Colonic mucosa (tissue), 4 donors: ENCODE measurements at regions not wholly inside any gene's neighbourhood (a gene's known extent, or its start where the extent isn't known, plus 50 kb on each side); places are given as distances from the start of the nearest gene placed in this dataset.

Experiments used
- DNase-seq: peaks from one replicate; pipeline ENCODE4 v3.0.0-alpha.2; 2020
- H3K27ac ChIP-seq: fragments of 200-600 bp; one replicate; pipeline ENCODE4 v1.8.0; 2021
- H3K27me3 ChIP-seq: fragments of 200-600 bp; one replicate; pipeline ENCODE4 v1.8.0; 2021
- H3K36me3 ChIP-seq: fragments of 200-600 bp; one replicate; pipeline ENCODE4 v1.8.0; 2021
- H3K4me1 ChIP-seq: fragments of 200-600 bp; one replicate; pipeline ENCODE4 v1.8.0; 2021; ENCODE audit warnings: mild to moderate bottlenecking
- H3K4me3 ChIP-seq: fragments of 200-600 bp; one replicate; pipeline ENCODE4 v1.8.0; 2021
- H3K9ac ChIP-seq, 2 donors: one replicate each; pipeline ENCODE4 v1.7.0; 2013; ENCODE audit warnings: control low read depth in 2 of 2, low read depth in 2 of 2, low read length in 2 of 2
- H3K9me3 ChIP-seq: fragments of 200-600 bp; one replicate; pipeline ENCODE4 v1.8.0; 2021
- intact Hi-C: fragments of 100-400 bp; cut with DNase I; formaldehyde crosslinking; loops from one replicate; pipeline ENCODE4 v1.14.1; 2022
- TF ChIP-seq, protein P1 (sequence below): fragments of 200-600 bp; IDR thresholded peaks from one replicate; pipeline ENCODE4 v1.8.0; 2022; ENCODE audit warnings: antibody characterized with exemption, mild to moderate bottlenecking
- donor health status: healthy.
- donor health status: DM: no; HTN: no; CAD: no.
- donor health status: DM: no; HTN: no; CAD: no.

DNA sequence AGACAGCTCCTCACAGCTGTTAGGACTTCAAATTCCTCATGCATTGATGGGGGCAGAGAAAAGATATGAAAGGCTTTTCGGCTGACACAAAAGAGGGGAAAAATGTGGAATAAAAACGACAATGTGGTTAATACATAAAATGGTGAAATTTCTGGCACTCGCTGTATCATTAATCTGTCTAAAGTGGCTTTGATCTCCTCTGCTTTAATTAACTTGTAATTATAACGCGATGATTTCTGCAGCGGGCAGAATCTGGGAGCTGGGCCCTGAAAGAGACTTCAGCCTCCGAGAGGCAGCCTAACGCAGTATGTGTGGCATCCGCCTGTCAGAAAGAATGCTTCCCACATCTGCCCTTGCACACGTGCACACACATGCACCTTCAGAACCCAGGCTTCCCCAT lies 144.1 kb upstream of the IGSF21 start:
- no peak overlapping the region for H3K9ac ChIP-seq
- intact Hi-C loops, result no loop called here
- no peaks in the 10 kb centered on the region for H3K27me3 ChIP-seq
- TF ChIP-seq, protein P1, sequence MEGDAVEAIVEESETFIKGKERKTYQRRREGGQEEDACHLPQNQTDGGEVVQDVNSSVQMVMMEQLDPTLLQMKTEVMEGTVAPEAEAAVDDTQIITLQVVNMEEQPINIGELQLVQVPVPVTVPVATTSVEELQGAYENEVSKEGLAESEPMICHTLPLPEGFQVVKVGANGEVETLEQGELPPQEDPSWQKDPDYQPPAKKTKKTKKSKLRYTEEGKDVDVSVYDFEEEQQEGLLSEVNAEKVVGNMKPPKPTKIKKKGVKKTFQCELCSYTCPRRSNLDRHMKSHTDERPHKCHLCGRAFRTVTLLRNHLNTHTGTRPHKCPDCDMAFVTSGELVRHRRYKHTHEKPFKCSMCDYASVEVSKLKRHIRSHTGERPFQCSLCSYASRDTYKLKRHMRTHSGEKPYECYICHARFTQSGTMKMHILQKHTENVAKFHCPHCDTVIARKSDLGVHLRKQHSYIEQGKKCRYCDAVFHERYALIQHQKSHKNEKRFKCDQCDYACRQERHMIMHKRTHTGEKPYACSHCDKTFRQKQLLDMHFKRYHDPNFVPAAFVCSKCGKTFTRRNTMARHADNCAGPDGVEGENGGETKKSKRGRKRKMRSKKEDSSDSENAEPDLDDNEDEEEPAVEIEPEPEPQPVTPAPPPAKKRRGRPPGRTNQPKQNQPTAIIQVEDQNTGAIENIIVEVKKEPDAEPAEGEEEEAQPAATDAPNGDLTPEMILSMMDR, result no peak
- no peaks in the 10 kb centered on the region for H3K9me3 ChIP-seq
- DNase-seq, result no peak
- no peaks in the 10 kb centered on the region for H3K4me1 ChIP-seq
- no peak overlapping the region for H3K4me3 ChIP-seq
- no peaks in the 10 kb centered on the region for H3K36me3 ChIP-seq
- no peak overlapping the region for H3K27ac ChIP-seq

DNA sequence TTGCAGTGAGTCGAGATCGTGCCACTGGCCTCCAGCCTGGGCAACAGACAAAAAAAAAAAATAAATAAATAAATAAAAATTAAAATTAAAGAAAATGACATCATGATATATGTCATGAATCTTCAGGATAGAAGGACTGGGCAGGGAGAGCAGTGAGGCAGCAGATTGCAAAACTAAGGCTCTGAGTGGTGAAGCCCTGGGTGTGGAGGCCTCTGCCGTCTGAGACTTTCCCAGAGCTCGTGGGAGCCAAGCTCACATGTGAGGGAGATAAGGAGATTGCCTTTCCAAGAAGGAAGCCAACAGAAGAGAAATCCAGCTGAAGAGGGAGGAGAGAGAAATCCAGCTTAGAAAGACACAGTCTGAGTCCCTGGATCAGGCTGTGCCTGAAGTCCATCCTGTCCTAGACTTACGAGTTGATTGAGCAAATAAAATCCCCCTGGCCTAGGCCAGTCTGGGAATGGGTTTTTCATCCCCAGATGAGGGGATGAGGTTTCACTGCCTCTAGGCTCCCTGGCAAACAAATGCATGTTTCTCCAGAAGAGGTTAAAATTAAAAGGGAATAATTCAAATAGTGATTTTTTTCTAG lies 142.0 kb upstream of the IGSF21 start:
- H3K36me3 ChIP-seq, result no peaks in the 10 kb centered on the region
- H3K9ac ChIP-seq, result no peak overlapping the region
- H3K4me1 ChIP-seq, result no peaks in the 10 kb centered on the region
- H3K9me3 ChIP-seq, result no peaks in the 10 kb centered on the region
- DNase-seq, result no peak
- intact Hi-C loops, result no loop called here
- no peak overlapping the region for H3K4me3 ChIP-seq
- no peak overlapping the region for H3K27ac ChIP-seq
- TF ChIP-seq, protein P1, result no peak
- no peaks in the 10 kb centered on the region for H3K27me3 ChIP-seq

DNA sequence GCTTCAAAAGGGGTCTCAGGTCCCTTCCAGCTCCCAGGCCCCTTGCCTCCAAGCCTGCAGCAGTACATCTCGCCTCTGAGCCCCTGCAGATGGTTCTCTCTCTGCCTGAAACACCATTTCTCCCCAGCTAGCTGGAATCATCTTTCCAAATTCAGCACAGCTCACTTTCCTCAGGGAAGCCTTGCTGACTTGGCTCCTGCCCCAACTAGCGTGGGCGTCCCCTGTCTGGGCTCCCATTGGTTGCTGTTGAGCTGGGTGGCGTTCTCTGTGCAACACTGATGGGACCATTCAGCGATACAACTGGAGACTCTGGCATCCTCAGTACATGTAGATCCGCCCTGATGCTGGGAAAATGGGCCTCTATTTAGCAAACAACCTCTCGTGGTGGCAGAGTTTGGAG lies 141.3 kb upstream of the IGSF21 start:
- intact Hi-C loops, result no loop called here
- TF ChIP-seq, protein P1, result no peak
- no peaks in the 10 kb centered on the region for H3K27me3 ChIP-seq

DNA sequence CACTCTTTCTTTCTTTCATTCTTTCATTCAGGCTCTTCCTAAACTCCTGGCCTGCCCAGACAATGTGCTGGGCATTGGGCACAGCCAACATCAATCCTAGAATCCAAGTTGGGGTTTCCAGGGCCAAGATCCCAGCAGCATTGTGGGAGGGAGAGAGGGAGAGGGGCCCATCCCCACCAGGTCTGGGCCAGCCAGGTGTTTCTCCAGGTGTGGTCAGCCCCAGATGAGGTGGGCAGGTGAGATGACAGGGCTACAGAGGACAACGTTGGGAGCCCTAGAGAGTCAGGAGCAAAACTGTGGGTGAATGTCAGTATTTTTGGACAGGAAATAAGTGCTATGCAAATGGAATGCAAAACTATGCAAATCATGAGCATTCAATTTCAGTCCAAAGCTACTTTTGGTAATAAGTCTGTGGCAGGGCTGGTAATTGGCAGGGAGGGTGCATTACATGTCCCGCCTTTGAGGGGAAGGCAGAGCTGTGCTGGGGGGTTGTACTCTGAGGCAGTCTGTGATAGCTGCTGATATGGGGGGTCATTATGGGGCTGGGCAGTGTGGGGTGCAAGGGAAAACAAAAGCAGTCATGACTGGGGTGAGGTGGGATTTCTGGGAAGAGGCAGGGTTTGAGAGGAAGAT lies 139.9 kb upstream of the IGSF21 start:
- H3K4me3 ChIP-seq, result no peak overlapping the region
- no peaks in the 10 kb centered on the region for H3K4me1 ChIP-seq
- TF ChIP-seq, protein P1, result no peak
- intact Hi-C loops, result no loop called here
- no peak overlapping the region for H3K27ac ChIP-seq
- no peak overlapping the region for H3K9ac ChIP-seq
- no peaks in the 10 kb centered on the region for H3K36me3 ChIP-seq
- H3K27me3 ChIP-seq, result no peaks in the 10 kb centered on the region
- DNase-seq, result no peak
- H3K9me3 ChIP-seq, result no peaks in the 10 kb centered on the region

More for the DNA sequence above, 141.3 kb upstream of the IGSF21 start:
- Histone ChIP-seq H3K9me3 (no peaks in the 10 kb centered on the region), H3K9ac (no peak overlapping the region), H3K36me3 (no peaks in the 10 kb centered on the region), H3K4me1 (no peaks in the 10 kb centered on the region), H3K27ac (no peak overlapping the region), H3K4me3 (no peak overlapping the region)
- DNase-seq, result no peak

DNA sequence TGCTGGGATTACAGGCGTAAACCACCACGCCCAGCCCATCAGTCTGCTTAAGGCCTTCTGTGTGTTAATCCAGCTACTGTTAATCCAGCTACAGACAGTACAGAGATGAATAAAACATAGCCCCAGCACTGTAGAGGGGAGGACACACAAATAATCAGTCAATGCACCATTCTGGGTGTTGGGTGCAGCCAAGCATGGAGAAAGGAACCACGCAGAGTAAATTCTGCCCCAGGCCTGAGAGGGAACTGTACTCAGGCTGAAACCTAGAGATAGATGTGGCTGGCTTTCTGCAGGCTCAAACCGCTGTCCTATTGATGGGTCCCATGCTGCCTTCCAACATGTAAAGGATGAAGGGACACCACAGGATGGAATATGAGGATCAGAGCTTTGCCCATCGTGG lies 136.8 kb upstream of the IGSF21 start:
- Histone ChIP-seq H3K9ac (no peak overlapping the region), H3K27me3 (no peaks in the 10 kb centered on the region), H3K36me3 (no peaks in the 10 kb centered on the region), H3K9me3 (no peaks in the 10 kb centered on the region), H3K27ac (no peak overlapping the region), H3K4me3 (no peak overlapping the region), H3K4me1 (no peaks in the 10 kb centered on the region)
- TF ChIP-seq, protein P1, result no peak
- DNase-seq, result no peak
- intact Hi-C loops, result no loop called here
